H9 (cell line): ENCODE measurements at regions not wholly inside any gene's neighbourhood (a gene's known extent, or its start where the extent isn't known, plus 50 kb on each side); places are given as distances from the start of the nearest gene placed in this dataset.

Experiments used
- DNase-seq: peaks from one replicate; pipeline ENCODE4 v3.0.0-alpha.2; 2017
- H2AFZ ChIP-seq: one replicate; pipeline ENCODE4 v1.6.1; 2013; ENCODE audit warnings: mild to moderate bottlenecking, low read length, control low read depth, moderate library complexity
- H2AK5ac ChIP-seq: 2 replicates; pipeline ENCODE4 v1.6.1; 2013; ENCODE audit warnings: low read length, control low read depth, mixed read lengths; ENCODE audit not compliant: insufficient read length
- H2BK120ac ChIP-seq: one replicate; pipeline ENCODE4 v1.6.1; 2013; ENCODE audit warnings: low read depth, mild to moderate bottlenecking, low read length, control low read depth, inconsistent platforms; ENCODE audit not compliant: poor library complexity, severe bottlenecking
- H2BK12ac ChIP-seq: 2 replicates; pipeline ENCODE4 v1.6.1; 2013; ENCODE audit warnings: low read length, control low read depth, mixed read lengths, low read depth; ENCODE audit not compliant: insufficient read length
- H2BK15ac ChIP-seq: 2 replicates; pipeline ENCODE4 v1.6.1; 2013; ENCODE audit warnings: low read depth, low read length, control low read depth
- H2BK20ac ChIP-seq: one replicate; pipeline ENCODE4 v1.6.1; 2013; ENCODE audit warnings: low read depth, mild to moderate bottlenecking, low read length, control low read depth, inconsistent platforms; ENCODE audit not compliant: poor library complexity, severe bottlenecking
- H2BK5ac ChIP-seq: 2 replicates; pipeline ENCODE4 v1.6.1; 2013; ENCODE audit warnings: low read length, control low read depth, mixed read lengths; ENCODE audit not compliant: insufficient read length
- H3K14ac ChIP-seq: 2 replicates; pipeline ENCODE4 v1.6.1; 2013; ENCODE audit warnings: low read length, control low read depth; ENCODE audit not compliant: insufficient read depth
- H3K18ac ChIP-seq: 2 replicates; pipeline ENCODE4 v1.6.1; 2013; ENCODE audit warnings: low read depth, mild to moderate bottlenecking, mixed read lengths, low read length, control low read depth; ENCODE audit not compliant: insufficient read length
- H3K23ac ChIP-seq: 2 replicates; pipeline ENCODE4 v1.6.1; 2013; ENCODE audit warnings: low read length, control low read depth, mixed read lengths, low read depth; ENCODE audit not compliant: insufficient read length
- H3K23me2 ChIP-seq: 2 replicates; pipeline ENCODE4 v1.6.1; 2013; ENCODE audit warnings: low read depth, mild to moderate bottlenecking, mixed read lengths, low read length, control low read depth; ENCODE audit not compliant: insufficient read length, poor library complexity, severe bottlenecking
- H3K27ac ChIP-seq: 2 replicates; pipeline ENCODE4 v1.5.1; 2013; ENCODE audit warnings: low read length, control low read depth, mixed read lengths, low read depth; ENCODE audit not compliant: insufficient read length
- H3K27me3 ChIP-seq: 2 replicates; pipeline ENCODE4 v1.6.1; 2013; ENCODE audit warnings: low read length, control low read depth, inconsistent platforms; ENCODE audit not compliant: insufficient read depth
- H3K4ac ChIP-seq: 2 replicates; pipeline ENCODE4 v1.6.1; 2013; ENCODE audit warnings: low read depth, mild to moderate bottlenecking, control low read depth, inconsistent platforms, low read length, moderate library complexity
- H3K4me1 ChIP-seq: 2 replicates; pipeline ENCODE4 v1.6.1; 2013; ENCODE audit warnings: low read length, control low read depth, inconsistent platforms; ENCODE audit not compliant: insufficient read depth
- H3K4me2 ChIP-seq: 2 replicates; pipeline ENCODE4 v1.6.1; 2013; ENCODE audit warnings: low read length, control low read depth, mixed read lengths; ENCODE audit not compliant: insufficient read length, insufficient read depth
- H3K56ac ChIP-seq: 2 replicates; pipeline ENCODE4 v1.6.1; 2013; ENCODE audit warnings: low read depth, mild to moderate bottlenecking, mixed read lengths, low read length, control low read depth; ENCODE audit not compliant: insufficient read length
- H3K79me1 ChIP-seq: 2 replicates; pipeline ENCODE4 v1.6.1; 2013; ENCODE audit warnings: low read depth, mild to moderate bottlenecking, moderate library complexity, low read length, control low read depth, inconsistent platforms; ENCODE audit not compliant: insufficient read depth, poor library complexity, severe bottlenecking
- H3K79me2 ChIP-seq: 2 replicates; pipeline ENCODE4 v1.6.1; 2013; ENCODE audit warnings: low read length, control low read depth, inconsistent platforms; ENCODE audit not compliant: insufficient read depth
- H3K9ac ChIP-seq: 2 replicates; pipeline ENCODE4 v1.6.1; 2013; ENCODE audit warnings: low read length, control low read depth, mixed read lengths; ENCODE audit not compliant: insufficient read length; ENCODE audit errors: extremely low read depth
- H3K9me3 ChIP-seq: one replicate; pipeline ENCODE4 v1.6.1; 2013; ENCODE audit warnings: low read depth, low read length, inconsistent platforms; ENCODE audit not compliant: control insufficient read depth
- H3T11ph ChIP-seq: one replicate; pipeline ENCODE4 v1.6.1; 2013; ENCODE audit warnings: mild to moderate bottlenecking, low read length, control low read depth, inconsistent platforms
- H4K20me1 ChIP-seq: one replicate; pipeline ENCODE4 v1.6.1; 2013; ENCODE audit not compliant: control insufficient read depth, insufficient read length, insufficient read depth
- H4K5ac ChIP-seq: 2 replicates; pipeline ENCODE4 v1.6.1; 2013; ENCODE audit warnings: low read depth, mild to moderate bottlenecking, mixed read lengths, low read length, control low read depth; ENCODE audit not compliant: insufficient read length
- H4K8ac ChIP-seq: replicated peaks from 2 replicates; pipeline ENCODE4 v1.6.1; 2013; ENCODE audit warnings: low read length, control low read depth, mixed read lengths, low read depth; ENCODE audit not compliant: insufficient read length
- H4K91ac ChIP-seq: 2 replicates; pipeline ENCODE4 v1.6.1; 2013; ENCODE audit warnings: low read depth, mild to moderate bottlenecking, moderate library complexity, mixed read lengths, low read length, control low read depth; ENCODE audit not compliant: insufficient read length
- H3K27ac Mint-ChIP-seq, 3 experiments: 2 replicates in 2 of 3; 3 replicates in 1 of 3; pipeline ENCODE4 v1.8.0; 2020 to 2021; ENCODE audit warnings: mixed read lengths in 3 of 3, mild to moderate bottlenecking in 1 of 3, moderate library complexity in 1 of 3
- H3K27me3 Mint-ChIP-seq: 2 replicates; pipeline ENCODE4 v1.8.0; 2021; ENCODE audit warnings: low read depth, mild to moderate bottlenecking, moderate library complexity, mixed read lengths
- H3K36me3 Mint-ChIP-seq, 3 experiments: 2 replicates in 2 of 3; 3 replicates in 1 of 3; pipeline ENCODE4 v1.8.0; 2020 to 2021; ENCODE audit warnings: low read depth in 3 of 3, mixed read lengths in 3 of 3; ENCODE audit not compliant: insufficient read depth in 1 of 3
- H3K4me1 Mint-ChIP-seq, 2 experiments: 2 replicates each; pipeline ENCODE4 v1.8.0; 2020; ENCODE audit warnings: mixed read lengths in 2 of 2
- H3K4me3 Mint-ChIP-seq, 2 experiments: 2 replicates in 1 of 2; 3 replicates in 1 of 2; pipeline ENCODE4 v1.8.0; 2020 to 2021; ENCODE audit warnings: mild to moderate bottlenecking in 2 of 2, mixed read lengths in 2 of 2, moderate library complexity in 1 of 2
- H3K9me3 Mint-ChIP-seq, 2 experiments: 2 replicates in 1 of 2; 3 replicates in 1 of 2; pipeline ENCODE4 v1.8.0; 2020; ENCODE audit warnings: mild to moderate bottlenecking in 2 of 2, mixed read lengths in 2 of 2, moderate library complexity in 1 of 2
- CTCF ChIP-seq: fragments of 200-600 bp; sonication (generic); conservative IDR thresholded peaks from 3 replicates; pipeline ENCODE4 v1.8.0; 2021; ENCODE audit warnings: antibody characterized with exemption, mild to moderate bottlenecking

GRCh38 chr2:167708998-167709397, 538.4 kb downstream of the STK39 start:
- no peaks in the 10 kb centered on the region for H3K9me3 ChIP-seq
- H2BK20ac ChIP-seq, result no peak overlapping the region
- no peak overlapping the region; a peak in 2 of 7 replicates for H3K27ac Mint-ChIP-seq
- no peak overlapping the region for H2AFZ ChIP-seq
- H4K91ac ChIP-seq, result no peak overlapping the region
- H3K9ac ChIP-seq, result no peak overlapping the region
- no peak overlapping the region for H3K27ac ChIP-seq
- H2BK15ac ChIP-seq, result no peak overlapping the region
- no peak overlapping the region for H4K8ac ChIP-seq
- H2AK5ac ChIP-seq, result no peak overlapping the region
- H3K23ac ChIP-seq, result no peak overlapping the region
- no peak overlapping the region for H2BK5ac ChIP-seq
- no peak overlapping the region for H2BK12ac ChIP-seq
- H3K4me1 Mint-ChIP-seq, result peaks cover 3 to 4% of the 10 kb centered on the region in 2 experiments; a peak in 2 of 4 replicates
- no peaks in the 10 kb centered on the region for H3K27me3 ChIP-seq
- no peaks in the 10 kb centered on the region for H3K9me3 Mint-ChIP-seq
- no peak overlapping the region for H3K4ac ChIP-seq
- no peak overlapping the region for H3K4me2 ChIP-seq
- H4K20me1 ChIP-seq, result no peaks in the 10 kb centered on the region
- H3K23me2 ChIP-seq, result no peaks in the 10 kb centered on the region
- H3K79me1 ChIP-seq, result no peaks in the 10 kb centered on the region
- H3K36me3 Mint-ChIP-seq, result peaks cover 0 to 6% (median 4%) of the 10 kb centered on the region in 3 experiments; a peak in 6 of 7 replicates
- H3K4me3 Mint-ChIP-seq, result no peak overlapping the region
- no peak overlapping the region for H3T11ph ChIP-seq
- no peak overlapping the region for H4K5ac ChIP-seq
- no peak overlapping the region for H2BK120ac ChIP-seq
- no peak overlapping the region for H3K18ac ChIP-seq
- H3K27me3 Mint-ChIP-seq, result no peaks in the 10 kb centered on the region
- no peak overlapping the region for H3K56ac ChIP-seq
- no peak for DNase-seq
- TF ChIP-seq CTCF, result no peak
- no peaks in the 10 kb centered on the region for H3K4me1 ChIP-seq
- no peaks in the 10 kb centered on the region for H3K79me2 ChIP-seq
- no peak overlapping the region for H3K14ac ChIP-seq
